Choroid plexus epithelial cell (primary cell): ENCODE measurements at regions not wholly inside any gene's neighbourhood (a gene's known extent, or its start where the extent isn't known, plus 50 kb on each side); places are given as distances from the start of the nearest gene placed in this dataset.

Source experiments
- DNase-seq: peaks from one replicate; pipeline ENCODE4 v3.0.0-alpha.2; 2010; ENCODE audit warnings: low read depth
- H3K4me3 ChIP-seq: 2 replicates; pipeline ENCODE4 v1.5.1; 2011; ENCODE audit warnings: low read depth, mild to moderate bottlenecking, control low read depth, low read length, moderate library complexity
- TF ChIP-seq, protein P1 (sequence below): conservative IDR thresholded peaks from 2 replicates; pipeline ENCODE4 v1.5.1; 2011; ENCODE audit warnings: low read depth, mild to moderate bottlenecking, control low read depth, inconsistent platforms, low read length, moderate library complexity

DNA sequence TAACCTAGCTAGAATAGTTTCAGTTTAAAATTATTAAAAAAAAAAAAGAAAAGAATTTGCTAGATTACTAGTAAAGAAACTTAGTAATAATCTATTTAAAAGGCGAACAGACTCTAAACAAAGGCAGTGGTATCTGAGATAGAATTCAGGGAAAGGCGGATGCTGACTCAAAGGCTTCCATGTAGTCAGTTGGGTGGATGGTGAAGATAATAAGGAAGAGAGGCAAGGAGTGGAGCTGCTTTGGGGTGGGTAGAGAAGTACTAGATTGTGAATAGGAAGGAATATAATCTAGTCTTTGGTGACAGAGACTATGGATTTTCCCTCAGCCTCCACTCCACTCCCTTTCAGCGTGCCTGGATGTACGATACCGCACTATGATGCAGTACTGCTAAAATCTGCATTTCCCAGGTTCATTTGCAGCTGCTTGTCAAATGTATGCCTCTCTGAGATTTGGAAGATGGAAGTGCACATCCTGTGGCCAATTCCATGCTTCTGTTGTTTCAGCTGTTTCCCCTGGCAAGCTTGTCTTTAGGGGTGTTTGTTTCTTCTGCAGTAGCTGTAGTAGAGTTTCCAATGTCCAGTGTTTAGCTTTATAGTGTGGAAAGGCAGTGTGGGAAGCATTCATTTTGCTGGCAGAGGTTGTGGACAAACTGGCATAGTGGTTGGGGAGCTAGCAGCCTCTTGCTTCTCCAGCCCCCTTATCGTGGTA is 184.6 kb upstream of the NRIP1 start:
- no peak overlapping the region for H3K4me3 ChIP-seq
- TF ChIP-seq, protein P1, sequence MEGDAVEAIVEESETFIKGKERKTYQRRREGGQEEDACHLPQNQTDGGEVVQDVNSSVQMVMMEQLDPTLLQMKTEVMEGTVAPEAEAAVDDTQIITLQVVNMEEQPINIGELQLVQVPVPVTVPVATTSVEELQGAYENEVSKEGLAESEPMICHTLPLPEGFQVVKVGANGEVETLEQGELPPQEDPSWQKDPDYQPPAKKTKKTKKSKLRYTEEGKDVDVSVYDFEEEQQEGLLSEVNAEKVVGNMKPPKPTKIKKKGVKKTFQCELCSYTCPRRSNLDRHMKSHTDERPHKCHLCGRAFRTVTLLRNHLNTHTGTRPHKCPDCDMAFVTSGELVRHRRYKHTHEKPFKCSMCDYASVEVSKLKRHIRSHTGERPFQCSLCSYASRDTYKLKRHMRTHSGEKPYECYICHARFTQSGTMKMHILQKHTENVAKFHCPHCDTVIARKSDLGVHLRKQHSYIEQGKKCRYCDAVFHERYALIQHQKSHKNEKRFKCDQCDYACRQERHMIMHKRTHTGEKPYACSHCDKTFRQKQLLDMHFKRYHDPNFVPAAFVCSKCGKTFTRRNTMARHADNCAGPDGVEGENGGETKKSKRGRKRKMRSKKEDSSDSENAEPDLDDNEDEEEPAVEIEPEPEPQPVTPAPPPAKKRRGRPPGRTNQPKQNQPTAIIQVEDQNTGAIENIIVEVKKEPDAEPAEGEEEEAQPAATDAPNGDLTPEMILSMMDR: no peak
- DNase-seq: no peak

DNA sequence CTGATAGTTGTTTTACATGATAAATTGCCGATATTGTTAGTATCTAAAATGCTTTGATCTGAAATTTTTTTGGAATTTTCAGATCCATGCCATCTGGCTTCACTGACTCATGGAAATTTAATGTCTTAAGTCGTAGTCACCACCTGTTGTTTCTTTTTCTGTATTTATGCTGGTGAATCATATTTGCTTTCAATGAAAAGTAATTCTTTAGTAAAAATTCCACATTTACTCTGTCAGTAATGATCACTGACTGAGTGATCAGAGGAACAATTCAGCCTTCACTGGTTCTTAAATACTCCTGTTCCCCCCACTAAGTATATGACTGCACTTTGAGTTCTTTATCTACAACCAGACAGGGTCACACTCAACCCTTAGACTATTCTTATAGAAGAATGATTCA is 185.6 kb upstream of the NRIP1 start:
- H3K4me3 ChIP-seq: no peak overlapping the region
- no peak for DNase-seq
- TF ChIP-seq, protein P1: no peak

DNA sequence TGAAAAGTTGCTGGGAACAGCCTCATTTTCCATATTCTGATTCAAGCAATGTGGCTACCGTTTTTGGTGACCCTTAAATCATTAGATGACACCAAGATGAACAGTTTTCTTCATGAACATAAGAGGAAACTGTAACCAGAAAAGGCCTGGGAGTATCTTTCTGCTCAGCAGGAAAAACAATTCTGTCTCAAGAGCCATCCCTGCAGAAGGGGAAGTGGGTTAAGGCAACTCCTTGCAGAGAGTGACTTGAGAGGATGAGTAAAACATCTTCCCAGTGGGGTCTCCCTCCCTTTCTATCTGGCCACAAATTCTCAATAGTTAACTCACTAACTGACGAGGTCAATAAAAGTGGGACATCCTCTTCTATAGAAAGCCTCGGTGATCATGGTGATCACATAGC is 187.6 kb upstream of the NRIP1 start:
- TF ChIP-seq, protein P1: no peak
- H3K4me3 ChIP-seq: no peak overlapping the region
- no peak for DNase-seq

DNA sequence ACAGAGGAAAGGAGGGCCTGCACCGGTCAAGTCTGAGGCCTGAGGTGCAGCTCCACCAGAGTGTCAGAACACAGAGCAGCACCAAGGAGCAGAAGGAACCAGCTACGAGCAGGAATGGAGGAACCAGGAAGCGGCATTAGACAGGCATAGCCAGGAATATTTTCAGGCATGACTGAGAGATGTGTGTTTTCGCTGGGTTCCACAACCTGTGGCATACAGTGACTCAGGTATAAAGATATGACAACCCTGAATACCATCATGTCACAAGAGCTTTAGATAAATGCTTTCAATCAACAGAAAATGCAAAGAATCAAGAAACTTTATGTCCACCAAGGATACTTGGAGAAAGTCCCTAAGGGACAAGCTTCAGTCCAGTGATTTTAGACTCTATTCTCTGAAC is 189.3 kb upstream of the NRIP1 start:
- TF ChIP-seq, protein P1: no peak
- no peak for DNase-seq
- H3K4me3 ChIP-seq: no peak overlapping the region

DNA sequence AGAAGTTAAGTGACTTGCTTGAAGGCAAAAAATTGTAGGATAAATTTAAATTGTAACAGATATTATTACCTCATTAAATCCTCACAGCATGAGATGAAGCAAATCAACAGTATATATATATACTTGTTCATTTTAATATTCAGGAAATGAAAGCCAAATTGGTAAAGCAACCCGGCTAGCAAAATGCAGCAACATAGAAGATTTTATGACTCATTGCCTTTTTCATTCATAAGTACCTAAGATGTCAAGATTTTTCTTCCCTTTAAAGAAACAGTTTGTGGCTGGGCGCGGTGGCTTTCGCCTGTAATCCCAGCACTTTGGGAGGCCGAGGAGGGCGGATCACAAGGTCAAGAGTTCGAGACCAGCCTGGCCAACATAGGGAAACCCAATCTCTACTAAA is 190.5 kb upstream of the NRIP1 start:
- TF ChIP-seq, protein P1: no peak
- no peak overlapping the region for H3K4me3 ChIP-seq
- DNase-seq: no peak

DNA sequence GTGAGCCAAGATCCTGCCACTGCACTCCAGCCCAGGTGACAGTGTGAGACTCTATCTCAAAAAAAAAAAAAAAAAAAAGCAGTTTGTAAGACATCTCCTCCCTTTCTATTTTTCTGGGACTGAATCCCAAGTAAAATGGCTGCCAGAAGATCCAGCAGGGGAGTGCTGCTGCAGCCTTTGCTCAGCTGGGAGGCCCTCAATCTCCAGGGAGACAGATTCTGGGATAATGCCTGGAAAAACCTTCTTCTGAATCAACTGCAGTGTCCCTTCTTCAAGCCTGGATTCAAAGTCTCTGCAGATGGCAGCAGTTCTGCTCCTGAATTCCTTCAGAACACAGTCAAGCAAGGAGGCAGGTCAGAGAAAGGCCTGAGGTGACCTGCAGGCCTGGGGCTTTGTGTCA is 191.0 kb upstream of the NRIP1 start:
- DNase-seq: no peak
- TF ChIP-seq, protein P1: no peak
- H3K4me3 ChIP-seq: no peak overlapping the region

DNA sequence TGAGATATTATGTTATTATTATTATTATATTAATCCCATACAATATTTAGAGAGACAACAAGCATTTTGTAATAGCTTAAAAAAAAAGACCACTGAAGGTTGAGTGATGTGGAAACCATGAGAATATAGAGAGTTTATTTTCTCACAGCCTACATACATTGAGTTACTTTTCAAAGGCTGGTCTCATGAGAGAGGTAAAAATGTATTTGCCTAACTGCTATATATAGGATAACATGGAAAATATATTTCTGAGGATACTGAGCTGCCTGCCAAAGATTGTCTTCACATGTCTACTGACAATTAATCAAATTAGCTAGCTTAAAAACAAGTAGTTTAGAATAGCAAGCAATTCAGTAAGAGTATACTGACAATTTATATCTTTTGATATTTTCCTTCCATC is 192.2 kb upstream of the NRIP1 start:
- TF ChIP-seq, protein P1: no peak
- no peak overlapping the region for H3K4me3 ChIP-seq
- DNase-seq: no peak
